WTC11 (cell line): ENCODE measurements at regions not wholly inside any gene's neighbourhood (a gene's known extent, or its start where the extent isn't known, plus 50 kb on each side); places are given as distances from the start of the nearest gene placed in this dataset.

Experiments
- ATAC-seq: fragments of 200-7000 bp; cut with Tn5 transposase; 2 replicates; pipeline ENCODE4 v1.10.0; 2021; ENCODE audit warnings: mild to moderate bottlenecking, moderate library complexity
- CTCF ChIA-PET: fragments of 300-600 bp; sonication (Branson Sonifier 250); formaldehyde crosslinking; loops from one replicate; lab custom pipeline; 2021; ENCODE audit warnings: antibody characterized with exemption; lab: Charles Lee
- POLR2A ChIA-PET: fragments of 350-600 bp; sonication (Branson Sonifier 250); formaldehyde crosslinking; loops from one replicate; lab custom pipeline; 2021; ENCODE audit warnings: antibody characterized with exemption; lab: Charles Lee
- DNase-seq: peaks from one replicate; pipeline ENCODE4 v3.0.0; 2021; ENCODE audit warnings: low spot score
- H3K27ac Mint-ChIP-seq: 2 replicates; pipeline ENCODE4 v1.8.0; 2021; ENCODE audit warnings: mixed read lengths
- H3K27me3 Mint-ChIP-seq: 2 replicates; pipeline ENCODE4 v1.8.0; 2021; ENCODE audit warnings: low read depth, mild to moderate bottlenecking, moderate library complexity, mixed read lengths
- H3K36me3 Mint-ChIP-seq: 2 replicates; pipeline ENCODE4 v1.8.0; 2021; ENCODE audit warnings: mixed read lengths
- H3K4me1 Mint-ChIP-seq: 2 replicates; pipeline ENCODE4 v1.8.0; 2022; ENCODE audit warnings: mixed read lengths
- H3K4me3 Mint-ChIP-seq: 2 replicates; pipeline ENCODE4 v1.8.0; 2021; ENCODE audit warnings: mild to moderate bottlenecking, moderate library complexity, mixed read lengths
- H3K9me3 Mint-ChIP-seq: 2 replicates; pipeline ENCODE4 v1.8.0; 2021; ENCODE audit warnings: mixed read lengths
- ATF1 ChIP-seq: sonication (generic); formaldehyde crosslinking; IDR thresholded peaks from 2 replicates; pipeline ENCODE4 v1.8.1; 2023; ENCODE audit warnings: mild to moderate bottlenecking, moderate library complexity, missing genetic modification reagents
- CBFB ChIP-seq: sonication (generic); formaldehyde crosslinking; IDR thresholded peaks from 2 replicates; pipeline ENCODE4 v1.8.1; 2022; ENCODE audit warnings: mild to moderate bottlenecking, low read depth, missing genetic modification reagents
- CREB1 ChIP-seq: sonication (generic); formaldehyde crosslinking; IDR thresholded peaks from 2 replicates; pipeline ENCODE4 v1.8.0; 2023; ENCODE audit warnings: mild to moderate bottlenecking, missing genetic modification reagents
- ETV6 ChIP-seq: sonication (generic); formaldehyde crosslinking; IDR thresholded peaks from 2 replicates; pipeline ENCODE4 v1.8.1; 2022; ENCODE audit warnings: mild to moderate bottlenecking, missing genetic modification reagents
- FOXJ3 ChIP-seq: sonication (generic); formaldehyde crosslinking; IDR thresholded peaks from 2 replicates; pipeline ENCODE4 v1.9.0; 2021; ENCODE audit warnings: missing genetic modification reagents, mild to moderate bottlenecking, borderline replicate concordance
- FOXP4 ChIP-seq: sonication (generic); formaldehyde crosslinking; IDR thresholded peaks from 2 replicates; pipeline ENCODE4 v1.8.0; 2022; ENCODE audit warnings: mild to moderate bottlenecking, missing genetic modification reagents
- IRF2 ChIP-seq: sonication (generic); formaldehyde crosslinking; IDR thresholded peaks from 2 replicates; pipeline ENCODE4 v1.8.0; 2022; ENCODE audit warnings: low read depth, missing genetic modification reagents, borderline replicate concordance
- MAX ChIP-seq: sonication (generic); formaldehyde crosslinking; IDR thresholded peaks from 2 replicates; pipeline ENCODE4 v1.8.0; 2022; ENCODE audit warnings: mild to moderate bottlenecking, missing genetic modification reagents
- NR1H2 ChIP-seq: sonication (generic); formaldehyde crosslinking; IDR thresholded peaks from 2 replicates; pipeline ENCODE4 v1.9.0; 2021; ENCODE audit warnings: mild to moderate bottlenecking, moderate library complexity, missing genetic modification reagents
- NR3C1 ChIP-seq: sonication (generic); formaldehyde crosslinking; conservative IDR thresholded peaks from 2 replicates; pipeline ENCODE4 v1.8.1; 2023; ENCODE audit warnings: low read depth, mild to moderate bottlenecking, missing genetic modification reagents
- SMAD3 ChIP-seq: sonication (generic); formaldehyde crosslinking; IDR thresholded peaks from 2 replicates; pipeline ENCODE4 v1.8.0; 2022; ENCODE audit warnings: missing genetic modification reagents, mild to moderate bottlenecking, borderline replicate concordance
- TEAD1 ChIP-seq: sonication (generic); formaldehyde crosslinking; IDR thresholded peaks from 2 replicates; pipeline ENCODE4 v1.8.0; 2022; ENCODE audit warnings: mild to moderate bottlenecking, missing genetic modification reagents
- TEAD4 ChIP-seq: sonication (generic); formaldehyde crosslinking; IDR thresholded peaks from 2 replicates; pipeline ENCODE4 v1.8.0; 2022; ENCODE audit warnings: mild to moderate bottlenecking, missing genetic modification reagents
- ZMAT4 ChIP-seq: fragments of 250-450 bp; sonication (Bioruptor Pico); IDR thresholded peaks from 2 replicates; pipeline ENCODE4 v1.9.0; 2021; ENCODE audit warnings: mild to moderate bottlenecking
- ZNF138 ChIP-seq: sonication (generic); formaldehyde crosslinking; conservative IDR thresholded peaks from 2 replicates; pipeline ENCODE4 v1.8.1; 2022; ENCODE audit warnings: mild to moderate bottlenecking, moderate library complexity, missing genetic modification reagents
- ZNF232 ChIP-seq: sonication (generic); formaldehyde crosslinking; IDR thresholded peaks from 2 replicates; pipeline ENCODE4 v1.8.0; 2022; ENCODE audit warnings: mild to moderate bottlenecking, missing genetic modification reagents
- ZNF396 ChIP-seq: fragments of 250-450 bp; sonication (Bioruptor Pico); IDR thresholded peaks from 2 replicates; pipeline ENCODE4 v1.8.0; 2021; ENCODE audit warnings: mild to moderate bottlenecking, moderate library complexity, borderline replicate concordance
- TF ChIP-seq, protein P1 (sequence below): sonication (generic); formaldehyde crosslinking; IDR thresholded peaks from 2 replicates; pipeline ENCODE4 v1.8.1; 2022; ENCODE audit warnings: missing genetic modification reagents, borderline replicate concordance
- TF ChIP-seq, protein P2 (sequence below): sonication (generic); formaldehyde crosslinking; IDR thresholded peaks from 2 replicates; pipeline ENCODE4 v1.8.1; 2023; ENCODE audit warnings: mild to moderate bottlenecking, missing genetic modification reagents, moderate library complexity
- TF ChIP-seq, protein P3 (sequence below): fragments of 250-450 bp; sonication (Bioruptor Pico); IDR thresholded peaks from 2 replicates; pipeline ENCODE4 v2.1.2; 2022; ENCODE audit warnings: mild to moderate bottlenecking, moderate library complexity

DNA sequence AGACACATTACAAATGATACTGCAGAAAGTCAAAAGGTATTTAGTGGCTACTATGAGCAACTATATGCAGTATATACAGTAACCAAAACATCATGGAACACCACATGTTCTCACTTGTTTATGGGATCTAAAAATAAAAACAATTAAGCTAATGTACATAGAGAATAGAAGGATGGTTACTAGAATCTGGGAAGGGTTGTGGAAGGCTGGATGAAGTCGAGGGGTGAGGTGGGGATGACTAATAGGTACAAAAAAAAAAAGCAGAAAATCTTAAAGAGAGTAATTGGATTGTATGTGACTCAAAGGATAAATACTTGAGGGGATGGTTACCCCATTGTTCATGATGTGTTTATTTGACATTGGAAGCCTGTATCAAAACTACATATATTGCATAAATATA is 848.8 kb upstream of the GBE1 start:
- H3K27me3 Mint-ChIP-seq: no peaks in the 10 kb centered on the region
- TF ChIP-seq TEAD1 (CRISPR knock-in tag): no peak
- no peak for TF ChIP-seq ETV6
- TF ChIP-seq ZNF396 (CRISPR knock-in tag): no peak
- no peak for TF ChIP-seq FOXJ3 (CRISPR knock-in tag)
- no peak for TF ChIP-seq SMAD3 (CRISPR knock-in tag)
- TF ChIP-seq CREB1 (CRISPR knock-in tag): no peak
- no peak for TF ChIP-seq NR1H2 (CRISPR knock-in tag)
- no peak for TF ChIP-seq ZMAT4 (CRISPR knock-in tag)
- TF ChIP-seq, protein P1, sequence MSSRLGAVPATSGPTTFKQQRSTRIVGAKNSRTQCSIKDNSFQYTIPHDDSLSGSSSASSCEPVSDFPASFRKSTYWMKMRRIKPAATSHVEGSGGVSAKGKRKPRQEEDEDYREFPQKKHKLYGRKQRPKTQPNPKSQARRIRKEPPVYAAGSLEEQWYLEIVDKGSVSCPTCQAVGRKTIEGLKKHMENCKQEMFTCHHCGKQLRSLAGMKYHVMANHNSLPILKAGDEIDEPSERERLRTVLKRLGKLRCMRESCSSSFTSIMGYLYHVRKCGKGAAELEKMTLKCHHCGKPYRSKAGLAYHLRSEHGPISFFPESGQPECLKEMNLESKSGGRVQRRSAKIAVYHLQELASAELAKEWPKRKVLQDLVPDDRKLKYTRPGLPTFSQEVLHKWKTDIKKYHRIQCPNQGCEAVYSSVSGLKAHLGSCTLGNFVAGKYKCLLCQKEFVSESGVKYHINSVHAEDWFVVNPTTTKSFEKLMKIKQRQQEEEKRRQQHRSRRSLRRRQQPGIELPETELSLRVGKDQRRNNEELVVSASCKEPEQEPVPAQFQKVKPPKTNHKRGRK (CRISPR knock-in tag): no peak
- no peak for TF ChIP-seq TEAD4 (CRISPR knock-in tag)
- TF ChIP-seq, all 79 proteins: peak for 0
- CTCF ChIA-PET: no interaction called here
- H3K36me3 Mint-ChIP-seq: peaks cover 7% of the 10 kb centered on the region
- H3K27ac Mint-ChIP-seq: no peak overlapping the region
- DNase-seq (no peak), ATAC-seq (no peak)
- POLR2A ChIA-PET: no interaction called here
- no peak overlapping the region for H3K4me3 Mint-ChIP-seq
- H3K9me3 Mint-ChIP-seq: peaks cover 23% of the 10 kb centered on the region
- H3K4me1 Mint-ChIP-seq: no peaks in the 10 kb centered on the region

GRCh38 chr3:82607391-82607790 is 845.9 kb upstream of the GBE1 start:
- Mint-ChIP-seq H3K4me1 (no peaks in the 10 kb centered on the region), H3K36me3 (peaks cover 7% of the 10 kb centered on the region), H3K4me3 (no peak overlapping the region), H3K27ac (no peak overlapping the region), H3K27me3 (no peaks in the 10 kb centered on the region), H3K9me3 (peaks cover 21% of the 10 kb centered on the region)
- ATAC-seq (no peak), DNase-seq (no peak)
- TF ChIP-seq ZNF138 (CRISPR knock-in tag) (no peak), ATF1 (no peak), TEAD1 (CRISPR knock-in tag) (no peak), NR3C1 (CRISPR knock-in tag) (no peak), MAX (CRISPR knock-in tag) (no peak), TEAD4 (CRISPR knock-in tag) (no peak), FOXP4 (CRISPR knock-in tag) (no peak), ZNF232 (CRISPR knock-in tag) (no peak), IRF2 (CRISPR knock-in tag) (no peak), CBFB (CRISPR knock-in tag) (no peak)
- TF ChIP-seq, protein P2, sequence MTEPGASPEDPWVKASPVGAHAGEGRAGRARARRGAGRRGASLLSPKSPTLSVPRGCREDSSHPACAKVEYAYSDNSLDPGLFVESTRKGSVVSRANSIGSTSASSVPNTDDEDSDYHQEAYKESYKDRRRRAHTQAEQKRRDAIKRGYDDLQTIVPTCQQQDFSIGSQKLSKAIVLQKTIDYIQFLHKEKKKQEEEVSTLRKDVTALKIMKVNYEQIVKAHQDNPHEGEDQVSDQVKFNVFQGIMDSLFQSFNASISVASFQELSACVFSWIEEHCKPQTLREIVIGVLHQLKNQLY (CRISPR knock-in tag): no peak
- TF ChIP-seq, protein P3, sequence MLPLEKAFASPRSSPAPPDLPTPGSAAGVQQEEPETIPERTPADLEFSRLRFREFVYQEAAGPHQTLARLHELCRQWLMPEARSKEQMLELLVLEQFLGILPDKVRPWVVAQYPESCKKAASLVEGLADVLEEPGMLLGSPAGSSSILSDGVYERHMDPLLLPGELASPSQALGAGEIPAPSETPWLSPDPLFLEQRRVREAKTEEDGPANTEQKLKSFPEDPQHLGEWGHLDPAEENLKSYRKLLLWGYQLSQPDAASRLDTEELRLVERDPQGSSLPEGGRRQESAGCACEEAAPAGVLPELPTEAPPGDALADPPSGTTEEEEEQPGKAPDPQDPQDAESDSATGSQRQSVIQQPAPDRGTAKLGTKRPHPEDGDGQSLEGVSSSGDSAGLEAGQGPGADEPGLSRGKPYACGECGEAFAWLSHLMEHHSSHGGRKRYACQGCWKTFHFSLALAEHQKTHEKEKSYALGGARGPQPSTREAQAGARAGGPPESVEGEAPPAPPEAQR (CRISPR knock-in tag): no peak
- ChIA-PET POLR2A (no interaction called here), CTCF (no interaction called here)
